ES-I3 (cell line): ENCODE measurements at regions not wholly inside any gene's neighbourhood (a gene's known extent, or its start where the extent isn't known, plus 50 kb on each side); places are given as distances from the start of the nearest gene placed in this dataset.

Source experiments
- H3K36me3 ChIP-seq: 2 replicates; pipeline ENCODE4 v1.6.1; 2013; ENCODE audit warnings: mild to moderate bottlenecking, low read length, control low read depth, moderate library complexity; ENCODE audit not compliant: insufficient read depth
- H3K4me1 ChIP-seq: 2 replicates; pipeline ENCODE4 v1.6.1; 2013; ENCODE audit warnings: mild to moderate bottlenecking, control low read depth, low read length; ENCODE audit not compliant: insufficient read depth
- H3K9ac ChIP-seq: 2 replicates; pipeline ENCODE4 v1.6.1; 2013; ENCODE audit warnings: low read depth, mild to moderate bottlenecking, low read length, moderate library complexity
- H3K9me3 ChIP-seq: 2 replicates; pipeline ENCODE4 v1.6.1; 2013; ENCODE audit warnings: mild to moderate bottlenecking, low read length, moderate library complexity; ENCODE audit not compliant: control insufficient read depth, insufficient read depth

DNA sequence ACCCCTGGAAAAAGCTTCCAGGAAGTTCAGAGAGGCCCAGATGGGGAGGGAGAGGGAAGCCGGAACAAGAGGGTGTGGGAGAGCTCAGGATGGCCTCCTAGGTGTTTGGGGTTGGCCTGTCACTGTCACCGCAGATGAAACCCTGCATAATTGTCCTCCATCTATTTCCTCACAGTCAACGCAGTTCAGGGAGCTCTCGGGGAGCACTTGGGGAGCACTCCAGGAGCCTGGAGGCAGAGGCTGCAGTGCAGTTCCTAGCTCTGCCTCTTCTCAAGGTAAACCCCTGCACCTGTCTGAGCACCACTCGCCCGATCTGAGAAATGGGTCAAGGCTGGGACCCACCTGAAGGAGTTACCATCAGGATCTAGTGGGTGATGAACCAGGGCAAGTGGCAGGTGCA is 194.6 kb upstream of the LHX5 start:
- Histone ChIP-seq H3K9ac (no peak overlapping the region), H3K9me3 (no peaks in the 10 kb centered on the region), H3K36me3 (no peaks in the 10 kb centered on the region)

DNA sequence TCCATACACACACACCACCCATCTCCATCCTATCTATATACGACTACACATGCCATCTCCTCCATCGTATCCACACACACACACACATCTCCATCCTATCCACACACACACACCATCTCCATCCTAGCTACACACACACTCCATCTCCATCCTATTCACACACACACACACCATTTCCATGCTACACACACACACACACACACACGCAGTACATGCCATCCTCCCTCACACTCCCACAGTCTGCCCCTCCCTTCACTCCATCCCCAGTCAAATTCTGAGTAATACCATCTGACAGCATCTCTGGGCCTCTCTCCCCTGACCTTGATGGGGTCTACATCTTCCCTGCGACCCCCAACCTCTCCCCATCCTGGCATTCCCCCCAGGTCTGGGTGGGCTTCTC is 193.8 kb upstream of the LHX5 start:
- Histone ChIP-seq H3K4me1 (peaks cover 5% of the 10 kb centered on the region; the same call in 1 of the 2 replicates), H3K36me3 (no peaks in the 10 kb centered on the region), H3K9ac (no peak overlapping the region), H3K9me3 (no peaks in the 10 kb centered on the region)

More for the DNA sequence above, 194.6 kb upstream of the LHX5 start:
- H3K4me1 ChIP-seq: peaks cover 5% of the 10 kb centered on the region; the same call in 1 of the 2 replicates

DNA sequence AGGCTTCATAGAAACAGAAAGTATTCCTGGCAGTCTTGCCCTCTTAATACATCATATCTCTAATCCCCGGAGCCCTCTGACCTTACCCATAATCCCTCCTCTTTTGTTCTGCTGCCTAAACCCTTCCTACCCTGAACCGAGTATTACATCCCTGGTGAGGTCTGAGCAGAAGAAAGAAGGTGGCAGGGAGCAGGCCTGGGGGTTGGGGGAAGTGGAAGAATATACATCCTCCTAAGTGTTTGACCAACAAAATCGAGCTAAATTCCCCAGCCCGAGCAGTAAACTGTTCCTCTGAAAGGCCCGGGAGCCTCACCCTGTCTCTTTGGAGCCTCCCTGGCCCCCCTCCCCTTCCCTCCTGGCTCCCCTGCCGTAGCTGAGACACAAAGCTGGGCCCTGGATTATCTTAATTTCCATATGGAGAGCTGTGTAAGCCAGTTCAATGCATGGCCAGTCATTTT is 192.6 kb upstream of the LHX5 start:
- H3K9ac ChIP-seq: no peak overlapping the region
- H3K4me1 ChIP-seq: peaks cover 5% of the 10 kb centered on the region; the same call in 1 of the 2 replicates
- H3K9me3 ChIP-seq: no peaks in the 10 kb centered on the region
- no peaks in the 10 kb centered on the region for H3K36me3 ChIP-seq

DNA sequence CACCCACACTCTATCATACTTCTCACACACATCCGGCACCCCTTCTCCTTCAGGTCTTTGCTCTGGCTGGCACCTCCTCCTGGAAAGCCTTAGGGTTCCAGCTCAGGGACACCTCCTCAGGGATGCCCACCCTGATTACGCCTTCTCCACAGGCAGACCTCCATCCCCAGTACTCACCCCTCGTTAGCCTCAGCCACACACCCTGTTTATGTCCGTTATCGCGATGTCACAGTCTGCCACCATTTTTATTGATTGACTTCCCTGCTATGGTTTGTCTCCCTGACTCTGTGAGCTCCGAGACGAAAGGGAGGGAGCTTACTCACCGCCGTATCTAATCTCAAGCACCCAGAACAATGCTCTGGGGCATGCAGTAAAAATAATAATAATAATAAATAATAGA is 191.7 kb upstream of the LHX5 start:
- H3K9me3 ChIP-seq: no peaks in the 10 kb centered on the region
- no peak overlapping the region for H3K9ac ChIP-seq
- peaks cover 5% of the 10 kb centered on the region; the same call in 1 of the 2 replicates for H3K4me1 ChIP-seq
- no peaks in the 10 kb centered on the region for H3K36me3 ChIP-seq

DNA sequence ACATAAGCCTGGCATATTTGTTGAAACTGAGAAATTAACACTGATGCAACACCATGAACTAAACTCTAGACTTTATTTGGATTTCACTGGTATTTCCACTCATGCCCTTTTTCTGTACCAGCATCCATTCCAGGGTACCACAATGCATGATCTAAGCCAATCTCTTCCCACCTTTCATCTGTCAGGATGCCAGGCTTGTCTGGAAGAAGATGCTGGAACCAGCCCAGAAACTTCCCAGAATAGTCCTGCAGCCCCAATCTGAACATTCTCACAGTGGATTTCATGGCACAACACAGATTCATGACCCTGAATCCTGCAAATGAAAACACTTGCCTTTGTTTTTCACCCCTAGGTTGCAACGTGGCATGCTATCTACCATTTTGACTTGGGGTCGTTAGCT is 189.3 kb upstream of the LHX5 start:
- Histone ChIP-seq H3K36me3 (no peaks in the 10 kb centered on the region), H3K9me3 (no peaks in the 10 kb centered on the region), H3K4me1 (peaks cover 5% of the 10 kb centered on the region; the same call in 1 of the 2 replicates), H3K9ac (no peak overlapping the region)

DNA sequence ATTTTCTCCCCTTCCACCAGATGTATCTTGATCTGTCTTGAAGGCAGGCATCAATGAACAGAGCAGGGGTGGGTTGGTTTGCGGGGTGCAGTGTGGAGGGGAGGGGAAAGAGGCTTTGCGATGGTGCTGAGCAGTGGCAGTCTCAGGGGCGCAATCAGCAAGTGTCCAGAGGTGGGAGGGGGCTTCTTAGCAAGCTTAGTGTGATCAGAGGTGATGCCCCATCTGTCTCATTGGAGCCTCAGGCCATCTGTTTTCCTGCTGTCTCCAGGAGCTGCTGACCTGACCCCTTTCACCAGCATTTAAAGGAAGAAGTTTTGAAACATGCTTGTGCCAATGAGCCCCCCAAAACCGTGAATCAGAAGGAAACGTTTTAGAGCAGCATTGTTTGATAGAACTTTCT is 187.7 kb upstream of the LHX5 start:
- no peaks in the 10 kb centered on the region for H3K36me3 ChIP-seq
- H3K9ac ChIP-seq: no peak overlapping the region
- H3K4me1 ChIP-seq: peaks cover 5% of the 10 kb centered on the region; the same call in 1 of the 2 replicates
- H3K9me3 ChIP-seq: no peaks in the 10 kb centered on the region; the same call in 1 of the 2 replicates

DNA sequence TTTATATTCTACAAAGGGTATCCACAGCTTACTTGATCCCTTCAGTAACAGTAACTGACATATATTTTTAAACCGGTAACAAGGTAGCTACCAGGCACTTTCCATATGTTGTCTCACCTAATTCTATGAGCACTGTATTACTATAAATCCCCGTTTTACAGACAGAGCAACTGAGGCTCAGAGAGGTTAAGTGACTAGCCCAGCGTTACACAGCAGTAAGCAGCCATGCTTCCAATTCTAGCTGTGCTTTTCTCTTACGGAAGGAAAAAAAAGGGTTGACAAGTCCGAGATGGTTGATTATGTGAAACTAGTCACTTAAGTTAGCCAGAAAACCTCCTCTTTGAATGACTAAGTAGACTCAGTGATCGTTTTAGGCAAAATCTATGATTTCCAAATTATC is 187.3 kb upstream of the LHX5 start:
- peaks cover 3% of the 10 kb centered on the region; the same call in 1 of the 2 replicates for H3K4me1 ChIP-seq
- H3K36me3 ChIP-seq: no peaks in the 10 kb centered on the region
- H3K9me3 ChIP-seq: no peaks in the 10 kb centered on the region; the same call in 1 of the 2 replicates
- no peak overlapping the region for H3K9ac ChIP-seq

DNA sequence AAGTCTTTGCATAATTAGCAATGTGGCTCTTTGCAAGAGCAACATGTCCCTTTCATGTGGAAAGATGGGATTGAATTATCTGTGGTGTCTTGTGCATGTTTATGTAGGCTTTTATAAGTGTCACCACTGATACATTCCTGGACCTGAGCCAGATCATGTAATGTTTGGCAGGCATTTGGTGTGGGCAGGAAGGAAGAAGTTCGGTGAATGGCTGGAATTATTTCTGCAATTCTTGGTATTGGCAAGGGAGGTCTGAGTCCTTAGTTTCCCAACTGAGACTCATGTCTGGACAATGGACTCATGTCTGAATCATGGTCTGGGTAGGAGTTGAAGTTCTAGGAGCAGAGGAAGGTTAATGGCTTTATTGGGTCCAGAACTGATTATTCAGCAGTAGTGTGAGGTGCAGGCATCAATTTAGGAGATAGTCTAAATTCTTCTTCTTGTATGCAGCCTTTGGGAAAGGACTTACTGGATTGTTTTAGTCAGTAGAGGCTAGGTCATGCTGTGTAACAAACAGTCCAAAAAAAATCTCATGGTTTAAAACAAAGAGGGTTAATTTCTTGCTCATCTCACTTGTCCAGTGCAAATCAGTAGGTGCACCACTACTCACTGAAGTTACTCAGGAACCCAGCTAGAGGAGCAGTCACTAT is 186.5 kb upstream of the LHX5 start:
- Histone ChIP-seq H3K4me1 (no peaks in the 10 kb centered on the region), H3K9me3 (peaks cover 2% of the 10 kb centered on the region; the same call in 1 of the 2 replicates)

DNA sequence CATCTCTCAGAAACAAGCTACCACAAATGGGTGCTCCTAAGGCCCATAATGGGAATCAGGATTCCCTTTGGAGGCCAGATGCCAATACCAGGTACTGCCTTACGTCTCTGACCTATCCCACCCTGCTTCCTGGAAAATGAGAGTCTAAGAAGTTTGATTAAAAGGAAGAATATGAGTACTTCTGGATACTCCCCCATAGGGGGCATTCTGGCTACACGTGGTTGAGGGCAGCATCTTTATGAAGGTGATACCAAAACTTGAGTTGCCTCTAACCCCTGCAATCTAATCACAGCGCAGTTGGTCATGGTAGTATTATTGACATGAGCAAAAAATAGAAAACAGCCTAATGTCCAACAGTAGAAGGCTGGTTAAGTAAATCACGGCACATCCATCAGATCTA is 184.2 kb upstream of the LHX5 start:
- peaks cover 2% of the 10 kb centered on the region; the same call in 1 of the 2 replicates for H3K9me3 ChIP-seq
- no peak overlapping the region for H3K9ac ChIP-seq
- H3K36me3 ChIP-seq: no peaks in the 10 kb centered on the region
- no peaks in the 10 kb centered on the region for H3K4me1 ChIP-seq

More for the DNA sequence above, 186.5 kb upstream of the LHX5 start:
- H3K9ac ChIP-seq: no peak overlapping the region
- no peaks in the 10 kb centered on the region for H3K36me3 ChIP-seq

DNA sequence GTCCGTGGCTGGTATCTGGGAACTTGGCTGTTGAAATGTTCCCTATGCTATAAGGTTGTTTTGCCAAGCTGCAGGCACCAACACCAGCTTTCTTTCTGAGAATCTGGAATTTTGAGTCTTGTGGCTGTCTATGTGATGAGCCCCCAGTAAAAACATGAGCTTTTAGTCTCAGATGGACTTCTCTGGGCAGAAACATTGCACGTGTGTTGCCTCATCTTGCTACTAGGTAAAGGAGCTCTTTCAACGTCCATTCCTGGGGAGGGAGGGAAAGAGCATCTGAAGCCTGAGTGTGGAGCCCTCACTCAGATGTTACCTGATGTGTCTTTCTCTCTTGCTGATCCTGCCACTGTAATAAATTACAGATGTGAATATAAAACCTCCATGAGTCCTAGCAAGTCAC is 183.8 kb upstream of the LHX5 start:
- Histone ChIP-seq H3K9ac (no peak overlapping the region), H3K36me3 (no peaks in the 10 kb centered on the region), H3K4me1 (no peaks in the 10 kb centered on the region), H3K9me3 (peaks cover 2% of the 10 kb centered on the region; the same call in 1 of the 2 replicates)

DNA sequence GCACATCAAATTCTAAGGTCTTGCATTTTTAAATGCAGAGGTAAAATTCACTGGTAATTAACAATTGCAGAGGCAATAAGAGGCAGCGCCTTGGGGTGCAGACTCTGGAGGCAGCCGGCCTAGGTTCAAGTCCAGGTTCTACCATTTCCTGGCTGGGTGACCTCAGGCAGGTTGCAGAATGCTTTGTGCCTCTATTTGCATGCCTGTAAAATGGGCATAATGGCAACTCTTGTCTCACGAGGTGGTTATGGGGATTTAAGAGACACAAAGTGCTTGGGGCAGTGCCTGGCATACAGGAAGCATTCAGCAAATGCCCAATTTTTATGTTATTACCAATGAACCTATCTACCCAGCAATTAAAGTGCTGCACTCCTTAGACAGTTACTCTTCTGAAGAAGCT is 180.0 kb upstream of the LHX5 start:
- Histone ChIP-seq H3K9ac (no peak overlapping the region), H3K9me3 (peaks cover 2% of the 10 kb centered on the region; the same call in 1 of the 2 replicates), H3K36me3 (no peaks in the 10 kb centered on the region), H3K4me1 (no peaks in the 10 kb centered on the region)

DNA sequence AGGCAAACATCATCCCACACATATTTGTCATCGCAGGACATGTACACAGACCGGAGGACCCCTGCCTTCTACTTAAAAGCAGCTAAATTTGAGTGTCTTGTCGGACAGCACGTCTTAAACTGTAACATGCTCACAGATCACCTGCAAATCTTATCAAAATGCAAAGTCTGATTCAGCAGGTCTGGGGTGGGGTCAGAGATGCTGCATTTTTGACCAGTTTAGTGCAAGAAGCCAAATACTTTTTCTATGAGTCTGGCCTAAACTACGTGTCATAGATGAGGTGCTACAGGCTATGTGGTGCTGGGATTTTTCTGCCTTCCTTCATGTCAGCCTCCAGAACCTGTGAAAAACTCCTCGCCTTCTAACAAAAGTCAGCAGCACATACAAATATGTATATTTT is 178.8 kb upstream of the LHX5 start:
- Histone ChIP-seq H3K9ac (no peak overlapping the region), H3K4me1 (no peaks in the 10 kb centered on the region), H3K36me3 (no peaks in the 10 kb centered on the region), H3K9me3 (peaks cover 2% of the 10 kb centered on the region; the same call in 1 of the 2 replicates)

DNA sequence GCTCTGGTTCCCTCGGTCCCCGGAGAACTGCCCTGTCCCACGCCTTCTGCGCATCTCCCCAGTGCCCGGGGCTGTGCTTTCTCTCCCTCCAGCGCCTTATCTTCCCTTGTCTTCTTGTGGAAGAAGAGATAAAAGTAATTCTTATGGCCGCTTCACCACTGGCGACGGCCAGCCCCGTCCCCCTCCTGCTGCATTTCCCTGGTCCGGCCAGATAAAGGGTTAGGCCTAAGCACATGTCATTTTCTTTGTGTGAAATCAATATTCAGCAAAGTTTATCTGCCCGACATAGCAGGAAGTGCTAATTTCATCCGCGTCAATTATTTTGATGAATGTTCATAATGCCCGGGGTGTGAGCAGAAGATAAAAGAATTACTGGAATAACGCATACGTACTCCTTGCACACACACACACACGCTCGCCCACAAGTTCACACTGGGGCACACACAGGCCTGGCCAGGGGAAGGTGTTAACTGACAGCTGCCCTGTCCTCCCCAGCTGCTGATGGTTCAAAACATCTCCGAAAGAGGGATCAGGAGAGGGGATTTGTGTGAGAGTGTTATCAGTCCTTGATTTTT is 177.7 kb upstream of the LHX5 start:
- Histone ChIP-seq H3K9ac (no peak overlapping the region), H3K4me1 (no peaks in the 10 kb centered on the region), H3K9me3 (peaks cover 2% of the 10 kb centered on the region; the same call in 1 of the 2 replicates), H3K36me3 (no peaks in the 10 kb centered on the region)

DNA sequence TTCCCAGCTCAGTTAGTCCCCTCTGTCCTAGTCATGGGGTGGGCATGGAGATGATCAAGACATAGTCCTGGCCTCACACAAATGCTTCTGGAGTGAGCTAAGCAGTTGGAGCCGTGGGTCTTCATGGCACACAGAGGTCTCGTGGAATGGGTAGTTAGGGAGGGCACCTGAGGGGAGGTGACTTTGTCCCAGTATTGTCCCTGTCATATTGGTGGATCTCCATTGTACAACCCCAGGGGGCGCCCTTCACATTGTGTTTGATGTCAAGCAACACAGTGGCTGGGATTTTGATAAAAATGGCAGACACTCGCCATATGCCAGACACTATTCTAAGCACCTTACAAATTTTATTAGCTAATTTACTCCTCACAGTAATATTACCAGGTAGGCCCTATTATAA is 175.4 kb upstream of the LHX5 start:
- no peaks in the 10 kb centered on the region for H3K4me1 ChIP-seq
- H3K36me3 ChIP-seq: no peaks in the 10 kb centered on the region
- no peaks in the 10 kb centered on the region for H3K9me3 ChIP-seq
- H3K9ac ChIP-seq: no peak overlapping the region

DNA sequence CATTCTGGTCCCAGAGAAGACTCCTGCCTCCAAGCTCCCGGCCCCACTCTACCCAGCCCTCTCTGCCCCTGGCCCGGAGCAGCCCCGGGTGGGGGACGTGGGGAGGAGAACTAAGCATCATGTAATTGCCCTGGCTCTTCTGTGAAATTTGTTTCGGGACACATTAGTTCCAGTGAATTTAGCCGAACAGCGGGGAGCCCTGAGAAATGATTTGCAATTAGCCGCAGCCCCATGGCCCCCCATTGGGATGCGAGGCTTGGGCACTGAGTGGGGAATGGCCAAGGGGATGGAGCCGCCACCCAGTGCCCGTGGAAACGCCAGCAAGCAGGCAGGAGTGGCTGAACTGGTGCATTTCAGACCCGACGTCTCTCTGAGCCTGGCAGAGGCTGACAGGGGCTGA is 173.9 kb upstream of the LHX5 start:
- H3K36me3 ChIP-seq: no peaks in the 10 kb centered on the region
- H3K9me3 ChIP-seq: no peaks in the 10 kb centered on the region
- H3K4me1 ChIP-seq: no peaks in the 10 kb centered on the region
- H3K9ac ChIP-seq: no peak overlapping the region
